ENCODE measurements at regions not wholly inside any gene's neighbourhood (a gene's known extent, or its start where the extent isn't known, plus 50 kb on each side); places are given as distances from the start of the nearest gene placed in this dataset.
A peak's percentile ranks its signal among the peaks of the same experiment; 100 is the strongest.

GRCh38 chr12:114275932-114276785, 129.8 kb downstream of the TBX5 start:
- Histone ChIP-seq H3K4me1 (ENCODE audit: low read depth) (peaks cover 13% of the 10 kb centered on the region), H3K9me3 (ENCODE audit: low read depth) (no peaks in the 10 kb centered on the region), H3K27me3 (no peaks in the 10 kb centered on the region), H3K36me3 (no peaks in the 10 kb centered on the region), H3K27ac (no peak overlapping the region), H3K4me3 (no peak overlapping the region)
- peak in 1 of 2 donors; percentile 29 for DNase-seq (ENCODE audit: low read depth in 1 of 2, low spot score in 1 of 2)
- TF ChIP-seq CTCF (IDR thresholded peaks at IDR 0.05; ENCODE audit: low read depth, low read length) = no peak

- H3K4me3 ChIP-seq = no peak overlapping the region
- H3K9me3 ChIP-seq (ENCODE audit: low read depth) = no peaks in the 10 kb centered on the region
- no peak overlapping the region for H3K27ac ChIP-seq
- no peak for DNase-seq (ENCODE audit: low read depth in 1 of 2, low spot score in 1 of 2)
- no peaks in the 10 kb centered on the region for H3K36me3 ChIP-seq
- peaks cover 13% of the 10 kb centered on the region for H3K4me1 ChIP-seq (ENCODE audit: low read depth)
- no peak for TF ChIP-seq CTCF (IDR thresholded peaks at IDR 0.05; ENCODE audit: low read depth, low read length)
- no peaks in the 10 kb centered on the region for H3K27me3 ChIP-seq
Measured at GRCh38 chr12:114275086-114275485, 130.9 kb downstream of the TBX5 start.

GRCh38 chr12:114274131-114274530, 131.8 kb downstream of the TBX5 start:
- peaks cover 13% of the 10 kb centered on the region for H3K4me1 ChIP-seq (ENCODE audit: low read depth)
- H3K27ac ChIP-seq = no peak overlapping the region
- H3K27me3 ChIP-seq = no peaks in the 10 kb centered on the region
- no peak overlapping the region for H3K4me3 ChIP-seq
- DNase-seq (ENCODE audit: low read depth in 1 of 2, low spot score in 1 of 2) = no peak
- H3K9me3 ChIP-seq (ENCODE audit: low read depth) = no peaks in the 10 kb centered on the region
- no peaks in the 10 kb centered on the region for H3K36me3 ChIP-seq
- TF ChIP-seq CTCF (IDR thresholded peaks at IDR 0.05; ENCODE audit: low read depth, low read length) = no peak

GRCh38 chr12:114272605-114273004, 133.3 kb downstream of the TBX5 start:
- Histone ChIP-seq H3K9me3 (ENCODE audit: low read depth) (no peaks in the 10 kb centered on the region), H3K27ac (no peak overlapping the region), H3K4me3 (no peak overlapping the region), H3K27me3 (no peaks in the 10 kb centered on the region), H3K4me1 (ENCODE audit: low read depth) (peaks cover 13% of the 10 kb centered on the region), H3K36me3 (no peaks in the 10 kb centered on the region)
- DNase-seq (ENCODE audit: low read depth in 1 of 2, low spot score in 1 of 2) = no peak
- no peak for TF ChIP-seq CTCF (IDR thresholded peaks at IDR 0.05; ENCODE audit: low read depth, low read length)

- H3K36me3 ChIP-seq = no peaks in the 10 kb centered on the region
- DNase-seq (ENCODE audit: low read depth in 1 of 2, low spot score in 1 of 2) = no peak
- H3K9me3 ChIP-seq (ENCODE audit: low read depth) = no peaks in the 10 kb centered on the region
- H3K4me3 ChIP-seq = no peak overlapping the region
- no peak for TF ChIP-seq CTCF (IDR thresholded peaks at IDR 0.05; ENCODE audit: low read depth, low read length)
- H3K4me1 ChIP-seq (ENCODE audit: low read depth) = peaks cover 13% of the 10 kb centered on the region
- H3K27me3 ChIP-seq = no peaks in the 10 kb centered on the region
- no peak overlapping the region for H3K27ac ChIP-seq
Measured at GRCh38 chr12:114272071-114272470, 133.9 kb downstream of the TBX5 start.
